ENCODE measurements at regions not wholly inside any gene's neighbourhood (a gene's known extent, or its start where the extent isn't known, plus 50 kb on each side); places are given as distances from the start of the nearest gene placed in this dataset.

- Histone ChIP-seq H3K4me1 (peaks cover 0 to 21% (median 14%) of the 10 kb centered on the region in 6 donors), H3K4me3 (peak overlapping the region in 3 of 8 donors; percentile 4 to 48 (median 22)), H3K36me3 (no peaks in the 10 kb centered on the region), H3K9me3 (no peaks in the 10 kb centered on the region), H3K27ac (no peak overlapping the region), H3K27me3 (replicated peaks in 1 of 7) (no peaks in the 10 kb centered on the region)
- 39 to 45% (median 42%) methylated on average over 27 of the region's 27 CpGs for whole genome bisulfite sequencing, 5 donors
- intact Hi-C loops (cut with DNase I; ENCODE audit: low total_unique reads): loop anchor here (5.0 to 10.0 kb wide), 2 partner anchors 234 to 522 kb away; no protein-coding TSS in a partner anchor
- TF ChIP-seq POLR2A (IDR thresholded peaks at IDR 0.05) (no peak), POLR2AphosphoS5 (IDR thresholded peaks at IDR 0.05) (no peak)
- TF ChIP-seq, protein P1, sequence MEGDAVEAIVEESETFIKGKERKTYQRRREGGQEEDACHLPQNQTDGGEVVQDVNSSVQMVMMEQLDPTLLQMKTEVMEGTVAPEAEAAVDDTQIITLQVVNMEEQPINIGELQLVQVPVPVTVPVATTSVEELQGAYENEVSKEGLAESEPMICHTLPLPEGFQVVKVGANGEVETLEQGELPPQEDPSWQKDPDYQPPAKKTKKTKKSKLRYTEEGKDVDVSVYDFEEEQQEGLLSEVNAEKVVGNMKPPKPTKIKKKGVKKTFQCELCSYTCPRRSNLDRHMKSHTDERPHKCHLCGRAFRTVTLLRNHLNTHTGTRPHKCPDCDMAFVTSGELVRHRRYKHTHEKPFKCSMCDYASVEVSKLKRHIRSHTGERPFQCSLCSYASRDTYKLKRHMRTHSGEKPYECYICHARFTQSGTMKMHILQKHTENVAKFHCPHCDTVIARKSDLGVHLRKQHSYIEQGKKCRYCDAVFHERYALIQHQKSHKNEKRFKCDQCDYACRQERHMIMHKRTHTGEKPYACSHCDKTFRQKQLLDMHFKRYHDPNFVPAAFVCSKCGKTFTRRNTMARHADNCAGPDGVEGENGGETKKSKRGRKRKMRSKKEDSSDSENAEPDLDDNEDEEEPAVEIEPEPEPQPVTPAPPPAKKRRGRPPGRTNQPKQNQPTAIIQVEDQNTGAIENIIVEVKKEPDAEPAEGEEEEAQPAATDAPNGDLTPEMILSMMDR (IDR thresholded peaks at IDR 0.05 in 8 of 11, conservative IDR thresholded peaks at IDR 0.05 in 3 of 11): peak in 10 of 11 experiments; percentile 12 to 70 (median 61)
- peak; percentile 77 for DNase-seq
Measured at GRCh38 chr5:71782771-71783770, 64.0 kb downstream of the CARTPT start.

DNA sequence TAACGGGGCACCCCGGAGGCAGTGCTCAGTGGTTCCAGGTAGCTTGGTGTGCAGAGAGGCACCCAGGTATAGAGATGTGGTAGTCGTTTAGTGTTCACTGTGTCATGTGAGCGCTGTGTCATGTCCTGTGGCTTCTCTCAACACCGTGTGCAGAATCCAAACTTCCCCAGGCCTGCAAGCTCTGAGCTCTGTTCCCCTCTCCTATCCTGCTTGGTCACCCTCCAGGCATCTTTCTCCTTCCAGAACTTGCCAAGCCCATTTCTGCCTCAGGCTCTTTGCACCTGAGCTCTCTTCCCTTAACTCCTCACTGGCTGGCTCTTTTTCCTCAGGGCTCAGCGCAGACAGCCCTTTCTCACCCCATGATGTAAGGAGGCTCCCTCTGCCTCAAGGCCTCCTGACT lies 64.8 kb downstream of the CARTPT start:
- TF ChIP-seq, protein P1 (IDR thresholded peaks at IDR 0.05 in 8 of 11, conservative IDR thresholded peaks at IDR 0.05 in 3 of 11): no peak
- no peak for TF ChIP-seq POLR2A (IDR thresholded peaks at IDR 0.05)
- TF ChIP-seq POLR2AphosphoS5 (IDR thresholded peaks at IDR 0.05): no peak
- 68 to 89% (median 73%) methylated on average over 6 of the region's 6 CpGs for WGBS, 5 donors
- H3K36me3 ChIP-seq: no peaks in the 10 kb centered on the region
- H3K4me3 ChIP-seq: no peak overlapping the region
- peaks cover 0 to 4% (median 0%) of the 10 kb centered on the region in 7 donors for H3K27me3 ChIP-seq (replicated peaks in 1 of 7)
- H3K4me1 ChIP-seq: peaks cover 0 to 21% (median 14%) of the 10 kb centered on the region in 6 donors
- no peak overlapping the region for H3K27ac ChIP-seq
- H3K9me3 ChIP-seq: no peaks in the 10 kb centered on the region
- intact Hi-C loops (cut with DNase I; ENCODE audit: low total_unique reads): loop anchor here (5.0 to 10.0 kb wide), 2 partner anchors 233 to 521 kb away; no protein-coding TSS in a partner anchor
- DNase-seq: no peak

DNA sequence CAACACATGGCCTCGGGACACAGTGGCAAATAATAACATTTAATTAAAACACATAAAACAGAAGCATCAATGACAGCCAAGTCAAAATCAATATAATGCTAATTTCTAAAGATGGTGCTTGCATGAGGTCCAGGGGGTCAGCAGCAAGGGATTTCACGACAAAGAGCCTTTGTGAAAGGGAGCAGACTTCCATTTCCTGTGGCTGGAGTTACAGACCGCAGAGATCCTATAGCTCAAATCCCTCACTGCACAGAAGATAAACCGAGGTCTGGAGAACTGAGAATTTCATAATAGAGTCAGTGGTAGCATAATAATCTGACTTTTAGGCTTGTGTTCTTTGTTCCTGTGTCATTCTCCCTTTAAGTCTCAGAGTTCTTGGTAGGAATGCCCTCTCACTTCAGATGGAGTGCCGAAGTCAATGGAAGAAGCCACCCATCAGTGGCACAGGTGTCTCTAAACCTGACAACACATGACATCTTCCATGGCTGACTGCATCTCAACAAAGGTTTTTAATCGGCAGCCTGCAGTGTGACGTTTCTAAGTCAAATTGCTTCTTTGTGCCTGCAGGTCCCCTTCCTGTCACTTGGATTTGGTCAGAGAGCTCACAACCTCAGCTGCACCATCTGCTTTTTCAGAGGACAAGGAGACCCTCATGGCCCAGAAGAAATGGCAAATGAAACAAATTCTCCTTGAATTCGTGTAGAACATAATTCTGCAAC lies 67.4 kb downstream of the CARTPT start:
- Histone ChIP-seq H3K9me3 (peaks cover 0 to 10% (median 2%) of the 10 kb centered on the region in 8 donors), H3K27ac (no peak overlapping the region), H3K36me3 (no peaks in the 10 kb centered on the region), H3K27me3 (replicated peaks in 1 of 7) (peaks cover 0 to 23% (median 0%) of the 10 kb centered on the region in 7 donors), H3K4me1 (peaks cover 0 to 21% (median 14%) of the 10 kb centered on the region in 6 donors), H3K4me3 (no peak overlapping the region)
- TF ChIP-seq, protein P1 (IDR thresholded peaks at IDR 0.05 in 8 of 11, conservative IDR thresholded peaks at IDR 0.05 in 3 of 11): no peak
- TF ChIP-seq POLR2AphosphoS5 (IDR thresholded peaks at IDR 0.05) (no peak), POLR2A (IDR thresholded peaks at IDR 0.05) (no peak)
- intact Hi-C loops (cut with DNase I; ENCODE audit: low total_unique reads): loop anchor here (10.0 kb wide), 1 partner anchor 518 kb away; no protein-coding TSS in a partner anchor
- DNase-seq: no peak
- 65 to 76% (median 71%) methylated on average over 8 of the region's 8 CpGs for WGBS, 5 donors

Data from spleen (tissue), 11 donors.